WTC11 (cell line): ENCODE measurements at regions not wholly inside any gene's neighbourhood (a gene's known extent, or its start where the extent isn't known, plus 50 kb on each side); places are given as distances from the start of the nearest gene placed in this dataset.

ENCODE experiments used
- ATF3 ChIP-seq: sonication (generic); formaldehyde crosslinking; conservative IDR thresholded peaks from 2 replicates; pipeline ENCODE4 v1.8.1; 2022; ENCODE audit warnings: mild to moderate bottlenecking, missing genetic modification reagents
- CBFB ChIP-seq: sonication (generic); formaldehyde crosslinking; IDR thresholded peaks from 2 replicates; pipeline ENCODE4 v1.8.1; 2022; ENCODE audit warnings: mild to moderate bottlenecking, low read depth, missing genetic modification reagents
- CTCF ChIP-seq: fragments of 200-600 bp; IDR thresholded peaks from 2 replicates; pipeline ENCODE4 v1.8.0; 2022; ENCODE audit warnings: antibody characterized with exemption
- IRF1 ChIP-seq: sonication (generic); formaldehyde crosslinking; IDR thresholded peaks from 2 replicates; pipeline ENCODE4 v1.8.0; 2023; ENCODE audit warnings: missing genetic modification reagents
- MAX ChIP-seq: sonication (generic); formaldehyde crosslinking; IDR thresholded peaks from 2 replicates; pipeline ENCODE4 v1.8.0; 2022; ENCODE audit warnings: mild to moderate bottlenecking, missing genetic modification reagents
- MYBL2 ChIP-seq: sonication (generic); formaldehyde crosslinking; IDR thresholded peaks from 2 replicates; pipeline ENCODE4 v1.8.1; 2023; ENCODE audit warnings: mild to moderate bottlenecking, moderate library complexity, missing genetic modification reagents
- NR1H2 ChIP-seq: sonication (generic); formaldehyde crosslinking; IDR thresholded peaks from 2 replicates; pipeline ENCODE4 v1.9.0; 2021; ENCODE audit warnings: mild to moderate bottlenecking, moderate library complexity, missing genetic modification reagents
- PREB ChIP-seq: sonication (generic); formaldehyde crosslinking; IDR thresholded peaks from 2 replicates; pipeline ENCODE4 v1.8.1; 2022; ENCODE audit warnings: mild to moderate bottlenecking, missing genetic modification reagents, moderate library complexity, borderline replicate concordance
- TEAD4 ChIP-seq: sonication (generic); formaldehyde crosslinking; IDR thresholded peaks from 2 replicates; pipeline ENCODE4 v1.8.0; 2022; ENCODE audit warnings: mild to moderate bottlenecking, missing genetic modification reagents

- TF ChIP-seq CTCF: no peak
- no peak for TF ChIP-seq IRF1 (CRISPR knock-in tag)
- no peak for TF ChIP-seq ATF3
- no peak for TF ChIP-seq MYBL2 (CRISPR knock-in tag)
- TF ChIP-seq TEAD4 (CRISPR knock-in tag): no peak
- no peak for TF ChIP-seq MAX (CRISPR knock-in tag)
- no peak for TF ChIP-seq PREB
- no peak for TF ChIP-seq NR1H2 (CRISPR knock-in tag)
- no peak for TF ChIP-seq CBFB (CRISPR knock-in tag)
Measured at GRCh38 chr2:146949400-146949799, 895.4 kb upstream of the ACVR2A start.
